Vagina (tissue), 2 donors: ENCODE measurements at regions not wholly inside any gene's neighbourhood (a gene's known extent, or its start where the extent isn't known, plus 50 kb on each side); places are given as distances from the start of the nearest gene placed in this dataset.

Experiments
- POLR2A ChIP-seq, 2 donors: fragments of 450-650 bp; IDR thresholded peaks; one replicate each; pipeline ENCODE4 v1.6.1; 2017; ENCODE audit warnings: antibody characterized with exemption in 2 of 2, mild to moderate bottlenecking in 2 of 2, moderate library complexity in 2 of 2
- POLR2AphosphoS5 ChIP-seq, 2 donors: sonication (generic); formaldehyde crosslinking; IDR thresholded peaks; one replicate each; pipeline ENCODE4 v1.9.0; 2017; ENCODE audit warnings: antibody characterized with exemption in 2 of 2, mild to moderate bottlenecking in 2 of 2, low read depth in 1 of 2; ENCODE audit not compliant: insufficient read depth in 1 of 2

DNA sequence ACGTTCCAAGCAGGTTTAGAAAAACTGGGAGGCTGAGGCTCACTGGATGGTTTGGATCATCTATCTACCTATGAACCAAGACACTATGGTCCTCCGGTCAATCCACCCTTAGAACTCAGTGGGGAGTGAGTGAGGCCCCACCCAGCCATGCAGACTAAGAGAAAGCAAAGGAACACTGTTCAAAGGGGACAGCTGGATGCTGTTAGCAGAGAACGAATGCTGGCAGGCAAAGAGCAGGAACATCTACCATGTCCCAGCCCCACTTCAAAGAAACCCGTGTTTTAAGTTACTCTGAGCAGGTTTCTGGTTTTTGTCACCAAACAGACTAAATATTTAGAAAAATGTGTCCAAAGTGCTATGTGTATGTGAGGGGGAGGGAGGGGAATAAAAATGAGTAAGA is 183.4 kb upstream of the XYLT1 start:
- no peak for TF ChIP-seq POLR2A (IDR thresholded peaks at IDR 0.05)
- TF ChIP-seq POLR2AphosphoS5 (IDR thresholded peaks at IDR 0.05; ENCODE audit: insufficient read depth in 1 of 2, low read depth in 1 of 2) = no peak
